Esophagus squamous epithelium (tissue), 4 donors: ENCODE measurements at regions not wholly inside any gene's neighbourhood (a gene's known extent, or its start where the extent isn't known, plus 50 kb on each side); places are given as distances from the start of the nearest gene placed in this dataset.
"Not testable (repeated sequence)": the region's sequence is repeated elsewhere in the genome, so short reads cannot be mapped to it uniquely, and the experiment has no call there.

ENCODE experiments used
- POLR2A ChIP-seq, 4 donors: fragments of 450-650 bp; IDR thresholded peaks; one replicate each; pipeline ENCODE4 v1.6.1; 2017; ENCODE audit warnings: antibody characterized with exemption in 4 of 4, mild to moderate bottlenecking in 4 of 4, moderate library complexity in 3 of 4
- TF ChIP-seq, protein P1 (sequence below), 6 experiments: fragments of 450-650 bp in 4 of 6; fragments of 200-600 bp in 2 of 6; sonication (generic) in 2 of 6; IDR thresholded peaks; one replicate each; pipeline ENCODE4 v1.5.1; 2016 to 2019; ENCODE audit warnings: antibody characterized with exemption in 6 of 6, mild to moderate bottlenecking in 4 of 6, moderate library complexity in 4 of 6

GRCh38 chr9:64016845-64017406, 1268.1 kb downstream of the FOXD4L5 start:
- TF ChIP-seq, protein P1, sequence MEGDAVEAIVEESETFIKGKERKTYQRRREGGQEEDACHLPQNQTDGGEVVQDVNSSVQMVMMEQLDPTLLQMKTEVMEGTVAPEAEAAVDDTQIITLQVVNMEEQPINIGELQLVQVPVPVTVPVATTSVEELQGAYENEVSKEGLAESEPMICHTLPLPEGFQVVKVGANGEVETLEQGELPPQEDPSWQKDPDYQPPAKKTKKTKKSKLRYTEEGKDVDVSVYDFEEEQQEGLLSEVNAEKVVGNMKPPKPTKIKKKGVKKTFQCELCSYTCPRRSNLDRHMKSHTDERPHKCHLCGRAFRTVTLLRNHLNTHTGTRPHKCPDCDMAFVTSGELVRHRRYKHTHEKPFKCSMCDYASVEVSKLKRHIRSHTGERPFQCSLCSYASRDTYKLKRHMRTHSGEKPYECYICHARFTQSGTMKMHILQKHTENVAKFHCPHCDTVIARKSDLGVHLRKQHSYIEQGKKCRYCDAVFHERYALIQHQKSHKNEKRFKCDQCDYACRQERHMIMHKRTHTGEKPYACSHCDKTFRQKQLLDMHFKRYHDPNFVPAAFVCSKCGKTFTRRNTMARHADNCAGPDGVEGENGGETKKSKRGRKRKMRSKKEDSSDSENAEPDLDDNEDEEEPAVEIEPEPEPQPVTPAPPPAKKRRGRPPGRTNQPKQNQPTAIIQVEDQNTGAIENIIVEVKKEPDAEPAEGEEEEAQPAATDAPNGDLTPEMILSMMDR (IDR thresholded peaks at IDR 0.05), result not testable (repeated sequence)
- TF ChIP-seq POLR2A (IDR thresholded peaks at IDR 0.05), result peak in 1 of 4 donors; percentile 20
